Endothelial cell (in vitro differentiated cells): ENCODE measurements at regions not wholly inside any gene's neighbourhood (a gene's known extent, or its start where the extent isn't known, plus 50 kb on each side); places are given as distances from the start of the nearest gene placed in this dataset.

Experiments used
- DNase-seq: peaks from one replicate; pipeline ENCODE4 v3.0.0; 2021; ENCODE audit warnings: low spot score
- H3K27ac Mint-ChIP-seq: one replicate; pipeline ENCODE4 v1.8.0; 2021; ENCODE audit warnings: mixed read lengths, inconsistent platforms; ENCODE audit not compliant: unreplicated experiment
- H3K27me3 Mint-ChIP-seq: one replicate; pipeline ENCODE4 v1.8.0; 2021; ENCODE audit warnings: mild to moderate bottlenecking, moderate library complexity, mixed read lengths, inconsistent platforms; ENCODE audit not compliant: unreplicated experiment
- H3K36me3 Mint-ChIP-seq: one replicate; pipeline ENCODE4 v1.8.0; 2021; ENCODE audit warnings: mild to moderate bottlenecking, low read depth, mixed read lengths, inconsistent platforms; ENCODE audit not compliant: unreplicated experiment
- H3K4me1 Mint-ChIP-seq: one replicate; pipeline ENCODE4 v1.8.0; 2021; ENCODE audit warnings: mild to moderate bottlenecking, mixed read lengths, inconsistent platforms; ENCODE audit not compliant: unreplicated experiment
- H3K4me3 Mint-ChIP-seq: one replicate; pipeline ENCODE4 v1.8.0; 2021; ENCODE audit warnings: mild to moderate bottlenecking, mixed read lengths, inconsistent platforms; ENCODE audit not compliant: unreplicated experiment
- H3K9me3 Mint-ChIP-seq: one replicate; pipeline ENCODE4 v1.8.0; 2021; ENCODE audit warnings: mixed read lengths, inconsistent platforms; ENCODE audit not compliant: unreplicated experiment
- TF ChIP-seq, protein P1 (sequence below): fragments of 200-600 bp; sonication (generic); IDR thresholded peaks from one replicate; pipeline ENCODE4 v1.5.0; 2021; ENCODE audit warnings: antibody characterized with exemption; ENCODE audit not compliant: unreplicated experiment

GRCh38 chr5:33370466-33370859 lies 70.3 kb upstream of the TARS1 start:
- Mint-ChIP-seq H3K4me1 (peaks cover 14% of the 10 kb centered on the region), H3K9me3 (no peaks in the 10 kb centered on the region), H3K27me3 (no peaks in the 10 kb centered on the region), H3K27ac (no peak overlapping the region), H3K36me3 (no peaks in the 10 kb centered on the region), H3K4me3 (no peak overlapping the region)
- no peak for DNase-seq
- TF ChIP-seq, protein P1, sequence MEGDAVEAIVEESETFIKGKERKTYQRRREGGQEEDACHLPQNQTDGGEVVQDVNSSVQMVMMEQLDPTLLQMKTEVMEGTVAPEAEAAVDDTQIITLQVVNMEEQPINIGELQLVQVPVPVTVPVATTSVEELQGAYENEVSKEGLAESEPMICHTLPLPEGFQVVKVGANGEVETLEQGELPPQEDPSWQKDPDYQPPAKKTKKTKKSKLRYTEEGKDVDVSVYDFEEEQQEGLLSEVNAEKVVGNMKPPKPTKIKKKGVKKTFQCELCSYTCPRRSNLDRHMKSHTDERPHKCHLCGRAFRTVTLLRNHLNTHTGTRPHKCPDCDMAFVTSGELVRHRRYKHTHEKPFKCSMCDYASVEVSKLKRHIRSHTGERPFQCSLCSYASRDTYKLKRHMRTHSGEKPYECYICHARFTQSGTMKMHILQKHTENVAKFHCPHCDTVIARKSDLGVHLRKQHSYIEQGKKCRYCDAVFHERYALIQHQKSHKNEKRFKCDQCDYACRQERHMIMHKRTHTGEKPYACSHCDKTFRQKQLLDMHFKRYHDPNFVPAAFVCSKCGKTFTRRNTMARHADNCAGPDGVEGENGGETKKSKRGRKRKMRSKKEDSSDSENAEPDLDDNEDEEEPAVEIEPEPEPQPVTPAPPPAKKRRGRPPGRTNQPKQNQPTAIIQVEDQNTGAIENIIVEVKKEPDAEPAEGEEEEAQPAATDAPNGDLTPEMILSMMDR, result no peak

DNA sequence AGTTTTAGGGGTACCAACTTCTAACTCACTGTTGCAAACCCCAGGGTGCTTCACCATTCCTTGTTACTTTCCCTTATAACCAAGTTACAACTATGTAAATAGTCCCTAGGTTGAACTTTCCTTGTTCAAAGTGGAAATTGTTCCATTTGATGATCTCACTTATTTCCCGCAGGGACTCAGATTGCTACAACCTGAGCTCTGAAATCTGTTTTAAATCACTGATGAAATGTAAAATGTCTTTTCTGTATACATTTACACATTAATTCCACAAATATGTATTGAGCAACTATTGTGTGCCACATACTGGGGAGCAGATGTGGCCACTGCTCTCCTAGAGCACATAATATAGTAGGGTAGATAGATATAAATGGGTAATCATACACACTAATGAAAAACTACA lies 69.1 kb upstream of the TARS1 start:
- H3K27ac Mint-ChIP-seq, result no peak overlapping the region

GRCh38 chr5:33372721-33373472 lies 67.9 kb upstream of the TARS1 start:
- Mint-ChIP-seq H3K9me3 (no peaks in the 10 kb centered on the region), H3K27me3 (no peaks in the 10 kb centered on the region), H3K4me1 (peaks cover 14% of the 10 kb centered on the region), H3K27ac (no peak overlapping the region), H3K4me3 (no peak overlapping the region), H3K36me3 (no peaks in the 10 kb centered on the region)
- no peak for DNase-seq
- TF ChIP-seq, protein P1, result no peak

More for the DNA sequence above, 69.1 kb upstream of the TARS1 start:
- TF ChIP-seq, protein P1, result no peak
- H3K36me3 Mint-ChIP-seq, result no peaks in the 10 kb centered on the region
- no peaks in the 10 kb centered on the region for H3K9me3 Mint-ChIP-seq
- peaks cover 14% of the 10 kb centered on the region for H3K4me1 Mint-ChIP-seq
- no peaks in the 10 kb centered on the region for H3K27me3 Mint-ChIP-seq
- DNase-seq, result no peak
- H3K4me3 Mint-ChIP-seq, result no peak overlapping the region

- H3K9me3 Mint-ChIP-seq, result no peaks in the 10 kb centered on the region
- no peak overlapping the region for H3K4me3 Mint-ChIP-seq
- peaks cover 4% of the 10 kb centered on the region for H3K4me1 Mint-ChIP-seq
- no peaks in the 10 kb centered on the region for H3K27me3 Mint-ChIP-seq
- TF ChIP-seq, protein P1, result no peak
- H3K27ac Mint-ChIP-seq, result no peak overlapping the region
- DNase-seq, result no peak
- H3K36me3 Mint-ChIP-seq, result no peaks in the 10 kb centered on the region
Observed at GRCh38 chr5:33375900-33376299, 64.9 kb upstream of the TARS1 start.

- H3K4me1 Mint-ChIP-seq, result peaks cover 2% of the 10 kb centered on the region
Observed at GRCh38 chr5:33379757-33380156, 61.0 kb upstream of the TARS1 start.

More at GRCh38 chr5:33379757-33380156, 61.0 kb upstream of the TARS1 start:
- H3K27ac Mint-ChIP-seq, result no peak overlapping the region
- no peak overlapping the region for H3K4me3 Mint-ChIP-seq
- TF ChIP-seq, protein P1, result peak; percentile 54
- no peaks in the 10 kb centered on the region for H3K27me3 Mint-ChIP-seq
- peaks cover 5% of the 10 kb centered on the region for H3K9me3 Mint-ChIP-seq
- H3K36me3 Mint-ChIP-seq, result peaks cover 5% of the 10 kb centered on the region
- peak; percentile 31 for DNase-seq
